ENCODE measurements at regions not wholly inside any gene's neighbourhood (a gene's known extent, or its start where the extent isn't known, plus 50 kb on each side); places are given as distances from the start of the nearest gene placed in this dataset.

- POLR2A ChIA-PET, result interaction anchor here (0.6 kb wide), 1 partner anchor 235 kb away, joined by 3 read pairs; no protein-coding TSS in a partner anchor
- Mint-ChIP-seq H3K27ac (no peak overlapping the region), H3K4me1 (peaks cover 8% of the 10 kb centered on the region; the same call in 1 of the 2 replicates), H3K9me3 (no peaks in the 10 kb centered on the region), H3K4me3 (no peak overlapping the region), H3K36me3 (no peaks in the 10 kb centered on the region), H3K27me3 (ENCODE audit: low read depth) (no peaks in the 10 kb centered on the region; the same call in none of the 2 replicates)
- DNase-seq (ENCODE audit: low spot score), result no peak
- TF ChIP-seq ZNF423 (CRISPR knock-in tag; IDR thresholded peaks at IDR 0.05) (no peak), ATF2 (CRISPR knock-in tag; IDR thresholded peaks at IDR 0.05; ENCODE audit: borderline replicate concordance, low read depth) (no peak), ZBTB43 (CRISPR knock-in tag; IDR thresholded peaks at IDR 0.05) (no peak), ZNF532 (CRISPR knock-in tag; IDR thresholded peaks at IDR 0.05; ENCODE audit: borderline replicate concordance) (no peak), GRHL2 (CRISPR knock-in tag; IDR thresholded peaks at IDR 0.05; ENCODE audit: insufficient replicate concordance, severe bottlenecking) (no peak), EMX1 (CRISPR knock-in tag; IDR thresholded peaks at IDR 0.05) (no peak), PRRX2 (CRISPR knock-in tag; IDR thresholded peaks at IDR 0.05) (no peak), ZNF281 (CRISPR knock-in tag; IDR thresholded peaks at IDR 0.05) (no peak)
- CTCF ChIA-PET, result no interaction called here
- ATAC-seq, result no peak
Measured at GRCh38 chr11:128327274-128327673, 260.1 kb downstream of the ETS1 start.

- ChIA-PET CTCF (no interaction called here), POLR2A (no interaction called here)
- no peak overlapping the region for H3K4me3 Mint-ChIP-seq
- H3K27me3 Mint-ChIP-seq (ENCODE audit: low read depth), result no peaks in the 10 kb centered on the region; the same call in none of the 2 replicates
- no peaks in the 10 kb centered on the region for H3K36me3 Mint-ChIP-seq
- peaks cover 8% of the 10 kb centered on the region; the same call in 1 of the 2 replicates for H3K4me1 Mint-ChIP-seq
- no peak for ATAC-seq
- H3K27ac Mint-ChIP-seq, result no peak overlapping the region
- H3K9me3 Mint-ChIP-seq, result no peaks in the 10 kb centered on the region
- DNase-seq (ENCODE audit: low spot score), result no peak
- no peak for TF ChIP-seq PRDM15 (CRISPR knock-in tag; IDR thresholded peaks at IDR 0.05)
- TF ChIP-seq HMGXB4 (CRISPR knock-in tag; IDR thresholded peaks at IDR 0.05), result no peak
- no peak for TF ChIP-seq MXD4 (CRISPR knock-in tag; IDR thresholded peaks at IDR 0.05; ENCODE audit: borderline replicate concordance)
- no peak for TF ChIP-seq ZNF138 (CRISPR knock-in tag; conservative IDR thresholded peaks at IDR 0.05)
- TF ChIP-seq USF1 (CRISPR knock-in tag; IDR thresholded peaks at IDR 0.05), result no peak
- no peak for TF ChIP-seq TEAD4 (CRISPR knock-in tag; IDR thresholded peaks at IDR 0.05)
- TF ChIP-seq JAZF1 (CRISPR knock-in tag; IDR thresholded peaks at IDR 0.05), result no peak
- TF ChIP-seq ERG (CRISPR knock-in tag; IDR thresholded peaks at IDR 0.05), result no peak
- no peak for TF ChIP-seq GRHL2 (CRISPR knock-in tag; IDR thresholded peaks at IDR 0.05; ENCODE audit: insufficient replicate concordance, severe bottlenecking)
- TF ChIP-seq ATF1 (CRISPR knock-in tag; IDR thresholded peaks at IDR 0.05), result no peak
Measured at GRCh38 chr11:128326791-128327190, 260.6 kb downstream of the ETS1 start.

Measured in WTC11 (cell line).